ENCODE measurements at regions not wholly inside any gene's neighbourhood (a gene's known extent, or its start where the extent isn't known, plus 50 kb on each side); places are given as distances from the start of the nearest gene placed in this dataset.

- DNase-seq, result no peak
- no peak overlapping the region for H3K27ac Mint-ChIP-seq
Observed at GRCh38 chr4:179989975-179990374, 2253.2 kb upstream of the TENM3 start.

GRCh38 chr4:180009316-180009715 is 2233.9 kb upstream of the TENM3 start:
- no peak overlapping the region for H3K4me3 ChIP-seq (ENCODE audit: control insufficient read depth in 1 of 2, extremely low read depth in 1 of 2, low read length in 1 of 2)
- Mint-ChIP-seq H3K4me1 (no peaks in the 10 kb centered on the region), H3K27ac (no peak overlapping the region), H3K4me3 (no peak overlapping the region), H3K9me3 (peaks cover 2 to 10% (median 4%) of the 10 kb centered on the region in 3 donors), H3K27me3 (no peaks in the 10 kb centered on the region), H3K36me3 (no peaks in the 10 kb centered on the region)
- ATAC-seq (replicated peaks in 1 of 4), result no peak
- no peaks in the 10 kb centered on the region for H3K4me1 ChIP-seq (ENCODE audit: control insufficient read depth in 1 of 2, extremely low read depth in 1 of 2, insufficient read depth in 2 of 2, low read length in 2 of 2)
- WGBS (ENCODE audit: insufficient coverage), result no CpG with 5 or more reads among the region's 2 CpGs
- H3K27me3 ChIP-seq (replicated peaks in 1 of 2; ENCODE audit: control insufficient read depth in 2 of 2, extremely low read depth in 1 of 2, insufficient read depth in 2 of 2, low read length in 1 of 2), result no peaks in the 10 kb centered on the region
- DNase-seq, result no peak
- POLR2A ChIA-PET, result no interaction called here
- H3K27ac ChIP-seq (ENCODE audit: low read length), result no peak overlapping the region
- CTCF ChIA-PET, result no interaction called here
- no peaks in the 10 kb centered on the region for H3K36me3 ChIP-seq (ENCODE audit: control insufficient read depth in 2 of 2, extremely low read depth in 1 of 2, insufficient read depth in 1 of 2, low read length in 1 of 2)
- H3K9me3 ChIP-seq, result no peaks in the 10 kb centered on the region

More at GRCh38 chr4:179989975-179990374, 2253.2 kb upstream of the TENM3 start:
- H3K36me3 Mint-ChIP-seq, result no peaks in the 10 kb centered on the region
- no peak for ATAC-seq (replicated peaks in 1 of 4)
- ChIA-PET CTCF (no interaction called here), POLR2A (no interaction called here)
- H3K27ac ChIP-seq (ENCODE audit: low read length), result no peak overlapping the region
- H3K4me1 ChIP-seq (ENCODE audit: control insufficient read depth in 1 of 2, extremely low read depth in 1 of 2, insufficient read depth in 2 of 2, low read length in 2 of 2), result no peaks in the 10 kb centered on the region
- no peaks in the 10 kb centered on the region for H3K9me3 ChIP-seq
- H3K27me3 Mint-ChIP-seq, result no peaks in the 10 kb centered on the region
- WGBS (ENCODE audit: insufficient coverage), result 55% methylated on average over 4 of the region's 4 CpGs
- H3K4me3 Mint-ChIP-seq, result no peak overlapping the region
- H3K4me3 ChIP-seq (ENCODE audit: control insufficient read depth in 1 of 2, extremely low read depth in 1 of 2, low read length in 1 of 2), result no peak overlapping the region
- no peaks in the 10 kb centered on the region for H3K4me1 Mint-ChIP-seq
- H3K27me3 ChIP-seq (replicated peaks in 1 of 2; ENCODE audit: control insufficient read depth in 2 of 2, extremely low read depth in 1 of 2, insufficient read depth in 2 of 2, low read length in 1 of 2), result no peaks in the 10 kb centered on the region
- peaks cover 8 to 26% (median 15%) of the 10 kb centered on the region in 3 donors for H3K9me3 Mint-ChIP-seq
- no peaks in the 10 kb centered on the region for H3K36me3 ChIP-seq (ENCODE audit: control insufficient read depth in 2 of 2, extremely low read depth in 1 of 2, insufficient read depth in 1 of 2, low read length in 1 of 2)

GRCh38 chr4:180028682-180029081 is 2214.5 kb upstream of the TENM3 start:
- H3K36me3 Mint-ChIP-seq, result no peaks in the 10 kb centered on the region
- no peaks in the 10 kb centered on the region for H3K27me3 Mint-ChIP-seq
- no peak overlapping the region for H3K27ac Mint-ChIP-seq
- Histone ChIP-seq H3K4me3 (ENCODE audit: control insufficient read depth in 1 of 2, extremely low read depth in 1 of 2, low read length in 1 of 2) (no peak overlapping the region), H3K4me1 (ENCODE audit: control insufficient read depth in 1 of 2, extremely low read depth in 1 of 2, insufficient read depth in 2 of 2, low read length in 2 of 2) (no peaks in the 10 kb centered on the region), H3K27ac (ENCODE audit: low read length) (no peak overlapping the region), H3K9me3 (no peaks in the 10 kb centered on the region), H3K27me3 (replicated peaks in 1 of 2; ENCODE audit: control insufficient read depth in 2 of 2, extremely low read depth in 1 of 2, insufficient read depth in 2 of 2, low read length in 1 of 2) (no peaks in the 10 kb centered on the region), H3K36me3 (ENCODE audit: control insufficient read depth in 2 of 2, extremely low read depth in 1 of 2, insufficient read depth in 1 of 2, low read length in 1 of 2) (no peaks in the 10 kb centered on the region)
- POLR2A ChIA-PET, result no interaction called here
- DNase-seq (peak in 2 of 35 experiments; percentile 0 to 1), ATAC-seq (replicated peaks in 1 of 4) (no peak)
- H3K4me1 Mint-ChIP-seq, result no peaks in the 10 kb centered on the region
- CTCF ChIA-PET, result no interaction called here
- H3K4me3 Mint-ChIP-seq, result no peak overlapping the region
- WGBS (ENCODE audit: insufficient coverage), result 74% methylated on average over 4 of the region's 8 CpGs
- peaks cover 2 to 7% (median 5%) of the 10 kb centered on the region in 3 donors for H3K9me3 Mint-ChIP-seq

- Histone ChIP-seq H3K27me3 (replicated peaks in 1 of 2; ENCODE audit: control insufficient read depth in 2 of 2, extremely low read depth in 1 of 2, insufficient read depth in 2 of 2, low read length in 1 of 2) (no peaks in the 10 kb centered on the region), H3K9me3 (no peaks in the 10 kb centered on the region), H3K4me1 (ENCODE audit: control insufficient read depth in 1 of 2, extremely low read depth in 1 of 2, insufficient read depth in 2 of 2, low read length in 2 of 2) (no peaks in the 10 kb centered on the region), H3K36me3 (ENCODE audit: control insufficient read depth in 2 of 2, extremely low read depth in 1 of 2, insufficient read depth in 1 of 2, low read length in 1 of 2) (no peaks in the 10 kb centered on the region), H3K4me3 (ENCODE audit: control insufficient read depth in 1 of 2, extremely low read depth in 1 of 2, low read length in 1 of 2) (no peak overlapping the region), H3K27ac (ENCODE audit: low read length) (no peak overlapping the region)
- Mint-ChIP-seq H3K4me1 (no peaks in the 10 kb centered on the region), H3K9me3 (peaks cover 5 to 7% (median 7%) of the 10 kb centered on the region in 3 donors), H3K27ac (no peak overlapping the region), H3K36me3 (no peaks in the 10 kb centered on the region), H3K4me3 (no peak overlapping the region), H3K27me3 (no peaks in the 10 kb centered on the region)
- POLR2A ChIA-PET, result no interaction called here
- ATAC-seq (replicated peaks in 1 of 4) (no peak), DNase-seq (no peak)
- CTCF ChIA-PET, result no interaction called here
- no CpG with 5 or more reads among the region's 1 CpG for WGBS (ENCODE audit: insufficient coverage)
Observed at GRCh38 chr4:180031330-180031729, 2211.9 kb upstream of the TENM3 start.

- POLR2A ChIA-PET, result no interaction called here
- Histone ChIP-seq H3K27me3 (replicated peaks in 1 of 2; ENCODE audit: control insufficient read depth in 2 of 2, extremely low read depth in 1 of 2, insufficient read depth in 2 of 2, low read length in 1 of 2) (no peaks in the 10 kb centered on the region), H3K4me1 (ENCODE audit: control insufficient read depth in 1 of 2, extremely low read depth in 1 of 2, insufficient read depth in 2 of 2, low read length in 2 of 2) (no peaks in the 10 kb centered on the region), H3K36me3 (ENCODE audit: control insufficient read depth in 2 of 2, extremely low read depth in 1 of 2, insufficient read depth in 1 of 2, low read length in 1 of 2) (no peaks in the 10 kb centered on the region), H3K27ac (ENCODE audit: low read length) (no peak overlapping the region), H3K4me3 (ENCODE audit: control insufficient read depth in 1 of 2, extremely low read depth in 1 of 2, low read length in 1 of 2) (no peak overlapping the region), H3K9me3 (no peaks in the 10 kb centered on the region)
- Mint-ChIP-seq H3K27ac (no peak overlapping the region), H3K9me3 (peaks cover 4 to 12% (median 10%) of the 10 kb centered on the region in 3 donors), H3K27me3 (no peaks in the 10 kb centered on the region), H3K4me1 (no peaks in the 10 kb centered on the region), H3K4me3 (no peak overlapping the region), H3K36me3 (no peaks in the 10 kb centered on the region)
- DNase-seq (no peak), ATAC-seq (replicated peaks in 1 of 4) (no peak)
- no CpG with 5 or more reads among the region's 1 CpG for WGBS (ENCODE audit: insufficient coverage)
- CTCF ChIA-PET, result no interaction called here
Observed at GRCh38 chr4:180041576-180041975, 2201.6 kb upstream of the TENM3 start.

- ChIA-PET CTCF (no interaction called here), POLR2A (no interaction called here)
- Histone ChIP-seq H3K27me3 (replicated peaks in 1 of 2; ENCODE audit: control insufficient read depth in 2 of 2, extremely low read depth in 1 of 2, insufficient read depth in 2 of 2, low read length in 1 of 2) (peaks cover 3 to 11% of the 10 kb centered on the region in 2 experiments), H3K36me3 (ENCODE audit: control insufficient read depth in 2 of 2, extremely low read depth in 1 of 2, insufficient read depth in 1 of 2, low read length in 1 of 2) (no peaks in the 10 kb centered on the region), H3K4me1 (ENCODE audit: control insufficient read depth in 1 of 2, extremely low read depth in 1 of 2, insufficient read depth in 2 of 2, low read length in 2 of 2) (no peaks in the 10 kb centered on the region), H3K27ac (ENCODE audit: low read length) (no peak overlapping the region), H3K4me3 (ENCODE audit: control insufficient read depth in 1 of 2, extremely low read depth in 1 of 2, low read length in 1 of 2) (no peak overlapping the region), H3K9me3 (no peaks in the 10 kb centered on the region)
- Mint-ChIP-seq H3K36me3 (no peaks in the 10 kb centered on the region), H3K27me3 (peaks cover 17 to 18% of the 10 kb centered on the region in 2 donors), H3K27ac (no peak overlapping the region), H3K4me3 (no peak overlapping the region), H3K9me3 (peaks cover 0 to 6% (median 0%) of the 10 kb centered on the region in 3 donors), H3K4me1 (peaks cover 0 to 3% (median 3%) of the 10 kb centered on the region in 3 donors)
- WGBS (ENCODE audit: insufficient coverage), result no CpG with 5 or more reads among the region's 7 CpGs
- ATAC-seq (replicated peaks in 1 of 4) (no peak), DNase-seq (no peak)
Observed at GRCh38 chr4:180052629-180053028, 2190.6 kb upstream of the TENM3 start.

- peaks cover 11 to 16% of the 10 kb centered on the region in 2 experiments for H3K27me3 ChIP-seq (replicated peaks in 1 of 2; ENCODE audit: control insufficient read depth in 2 of 2, extremely low read depth in 1 of 2, insufficient read depth in 2 of 2, low read length in 1 of 2)
- peaks cover 0 to 2% of the 10 kb centered on the region in 2 experiments for H3K4me1 ChIP-seq (ENCODE audit: control insufficient read depth in 1 of 2, extremely low read depth in 1 of 2, insufficient read depth in 2 of 2, low read length in 2 of 2)
- Mint-ChIP-seq H3K27ac (no peak overlapping the region), H3K4me1 (peaks cover 0 to 5% (median 4%) of the 10 kb centered on the region in 3 donors), H3K9me3 (peaks cover 0 to 6% (median 0%) of the 10 kb centered on the region in 3 donors), H3K36me3 (no peaks in the 10 kb centered on the region), H3K4me3 (no peak overlapping the region), H3K27me3 (peaks cover 20 to 21% of the 10 kb centered on the region in 2 donors)
- no peak overlapping the region for H3K27ac ChIP-seq (ENCODE audit: low read length)
- no peaks in the 10 kb centered on the region for H3K9me3 ChIP-seq
- ChIA-PET POLR2A (interaction anchor here in 1 of 2 donors (0.6 kb wide), 1 partner anchor 11 kb away, joined by 3 read pairs; no protein-coding TSS in a partner anchor), CTCF (no interaction called here)
- no peak for DNase-seq
- 59% methylated on average over 3 of the region's 4 CpGs for WGBS (ENCODE audit: insufficient coverage)
- no peak overlapping the region for H3K4me3 ChIP-seq (ENCODE audit: control insufficient read depth in 1 of 2, extremely low read depth in 1 of 2, low read length in 1 of 2)
- no peak for ATAC-seq (replicated peaks in 1 of 4)
- no peaks in the 10 kb centered on the region for H3K36me3 ChIP-seq (ENCODE audit: control insufficient read depth in 2 of 2, extremely low read depth in 1 of 2, insufficient read depth in 1 of 2, low read length in 1 of 2)
Observed at GRCh38 chr4:180054291-180054690, 2188.9 kb upstream of the TENM3 start.
